Fibroblast of lung (primary cell): ENCODE measurements at regions not wholly inside any gene's neighbourhood (a gene's known extent, or its start where the extent isn't known, plus 50 kb on each side); places are given as distances from the start of the nearest gene placed in this dataset.

Experiments used
- CTCF ChIP-seq, 2 donors: IDR thresholded peaks in 1 of 2; conservative IDR thresholded peaks in 1 of 2; 1 replicate in 1 of 2; 2 replicates in 1 of 2; pipeline ENCODE4 v1.5.1; 2011 to 2012; ENCODE audit warnings: low read length in 2 of 2, control low read depth in 1 of 2, inconsistent platforms in 1 of 2, low read depth in 1 of 2, mild to moderate bottlenecking in 1 of 2
- EZH2 ChIP-seq: IDR thresholded peaks from 2 replicates; pipeline ENCODE4 v1.5.1; 2012; ENCODE audit warnings: low read length, control low read depth, mild to moderate bottlenecking; ENCODE audit errors: missing control alignments

- TF ChIP-seq CTCF (conservative IDR thresholded peaks at IDR 0.05 in 1 of 2, IDR thresholded peaks at IDR 0.05 in 1 of 2; ENCODE audit: low read depth in 1 of 2, low read length in 2 of 2) (no peak), EZH2 (no peak)
Measured at GRCh38 chr10:130551676-130552075, 415.5 kb downstream of the GLRX3 start.
